Stimulated activated CD4-positive, alpha-beta T cell treated with anti-CD3 and anti-CD28 coated beads, Interleukin-12 subunit alpha, Interleukin-12 subunit beta, amount 100 ng/mL, for 48 hours (primary cell): ENCODE measurements at regions not wholly inside any gene's neighbourhood (a gene's known extent, or its start where the extent isn't known, plus 50 kb on each side); places are given as distances from the start of the nearest gene placed in this dataset.

Source experiments
- DNase-seq, 3 donors: peaks; one replicate each; pipeline ENCODE4 v3.0.0-alpha.2; 2020; ENCODE audit warnings: low read depth in 2 of 3, low spot score in 1 of 3

DNA sequence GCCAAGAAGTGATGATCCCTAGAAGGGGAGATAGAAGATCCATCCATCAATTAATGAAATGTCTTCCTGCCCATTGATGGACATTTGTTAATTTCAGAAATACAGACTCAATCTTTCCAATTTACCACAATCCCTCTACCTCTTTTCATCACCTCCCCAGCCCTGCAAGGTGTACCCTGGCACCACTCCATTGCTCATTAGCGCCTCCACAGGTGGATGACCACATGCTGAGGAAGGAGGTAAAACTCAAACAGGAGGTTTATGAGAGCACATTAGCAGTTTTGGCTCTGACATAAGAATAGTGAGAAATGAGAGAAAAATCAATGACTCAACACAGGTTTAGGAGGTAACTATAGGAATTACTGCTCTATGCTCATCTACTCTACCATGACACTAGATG, 208.0 kb downstream of the C1D start:
- no peak for DNase-seq

DNA sequence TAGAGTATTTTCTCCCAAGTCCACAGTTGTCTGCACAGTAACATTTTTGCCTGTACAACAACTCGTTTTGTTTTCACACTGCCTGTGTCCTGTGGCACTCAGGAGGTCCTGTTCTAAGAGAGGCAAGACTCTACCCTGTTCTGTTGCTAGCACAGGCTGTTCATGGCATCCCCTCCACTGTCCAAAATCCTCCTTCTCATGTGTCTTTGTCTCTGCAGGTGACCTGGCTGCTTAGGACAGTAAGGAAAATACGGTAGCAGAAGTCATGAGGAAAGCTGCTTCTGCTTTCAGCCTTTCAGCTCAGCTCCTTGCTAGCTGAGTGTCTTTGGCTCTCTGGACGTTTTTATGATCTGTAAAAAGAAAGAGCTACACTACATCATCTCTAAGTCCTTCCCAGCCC, 205.9 kb downstream of the C1D start:
- no peak for DNase-seq

DNA sequence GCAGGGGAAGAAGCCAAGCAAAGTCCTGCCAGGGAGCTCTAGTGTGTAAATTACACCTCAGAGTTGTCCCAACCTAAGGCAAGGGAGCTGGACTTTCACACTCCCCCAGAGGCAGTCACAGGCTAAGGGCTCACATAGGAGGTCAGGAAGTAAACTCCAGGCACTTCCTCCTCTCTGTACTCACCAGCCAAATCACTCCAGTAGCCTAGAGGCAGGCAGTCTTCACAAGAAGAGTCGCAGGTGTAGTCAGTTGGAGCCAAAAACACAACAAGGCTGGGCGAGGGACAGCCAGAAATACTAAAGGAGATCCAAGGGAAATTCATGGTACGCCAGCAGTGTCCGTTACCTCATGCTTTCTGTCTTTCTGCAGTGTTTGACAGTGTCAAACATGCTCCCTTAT, 205.0 kb downstream of the C1D start:
- DNase-seq: no peak

DNA sequence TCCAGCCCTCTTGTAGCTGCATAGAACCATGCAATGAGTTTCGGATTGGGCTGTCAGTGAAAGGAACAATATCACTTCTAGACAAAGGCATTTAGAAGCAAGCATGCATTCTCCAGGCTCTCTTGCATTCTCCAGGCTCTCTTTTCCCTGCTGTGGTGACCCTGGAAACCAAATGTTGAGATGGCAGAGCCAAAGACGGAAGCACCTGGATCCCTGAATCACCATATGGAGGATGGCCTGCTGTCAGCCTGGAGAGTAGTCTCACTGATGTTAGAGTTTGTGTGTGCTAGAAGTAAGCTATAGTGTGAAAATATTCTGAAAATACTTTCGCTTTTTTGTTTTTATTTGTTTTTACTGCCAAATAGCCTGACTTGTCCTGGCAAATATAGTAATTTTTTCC, 203.9 kb downstream of the C1D start:
- no peak for DNase-seq

DNA sequence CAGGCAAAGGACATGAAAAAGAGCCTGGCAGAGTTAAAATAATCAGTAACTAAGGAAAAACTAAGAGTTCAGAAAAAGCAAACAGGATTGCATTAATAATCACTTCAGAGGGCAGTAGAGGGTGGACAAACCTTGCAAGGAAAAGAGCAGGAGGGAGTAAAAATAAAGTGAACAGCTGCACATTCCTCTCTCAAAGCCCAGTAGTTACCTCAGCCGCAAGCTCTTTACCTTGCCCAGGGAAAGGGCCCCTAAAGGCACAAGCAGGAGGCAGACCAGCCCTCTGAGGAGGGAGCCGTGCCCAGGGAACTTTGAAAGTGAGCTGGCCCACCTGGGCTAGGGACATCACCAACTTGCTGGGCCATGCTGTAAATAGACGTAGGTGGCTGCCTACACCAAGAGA, 196.9 kb downstream of the C1D start:
- DNase-seq: no peak

DNA sequence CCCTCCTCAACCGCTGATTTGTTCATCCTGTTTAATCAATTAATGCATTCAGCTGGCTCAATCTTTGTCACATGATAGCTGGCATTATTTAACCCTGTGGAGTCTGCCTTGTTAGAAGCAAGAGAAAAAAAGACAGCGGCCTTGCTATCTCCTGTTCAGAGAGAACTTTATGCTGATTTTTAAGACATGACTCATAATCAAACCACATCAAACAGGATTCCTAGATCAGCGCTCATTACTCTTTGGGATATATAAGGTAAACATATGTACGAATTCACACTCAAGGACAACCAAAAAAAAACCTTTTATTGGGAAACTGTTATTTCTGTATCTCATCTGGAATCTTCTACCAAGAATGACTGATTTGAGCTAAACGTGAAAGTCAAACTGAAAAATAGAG, 195.1 kb downstream of the C1D start:
- DNase-seq: no peak

DNA sequence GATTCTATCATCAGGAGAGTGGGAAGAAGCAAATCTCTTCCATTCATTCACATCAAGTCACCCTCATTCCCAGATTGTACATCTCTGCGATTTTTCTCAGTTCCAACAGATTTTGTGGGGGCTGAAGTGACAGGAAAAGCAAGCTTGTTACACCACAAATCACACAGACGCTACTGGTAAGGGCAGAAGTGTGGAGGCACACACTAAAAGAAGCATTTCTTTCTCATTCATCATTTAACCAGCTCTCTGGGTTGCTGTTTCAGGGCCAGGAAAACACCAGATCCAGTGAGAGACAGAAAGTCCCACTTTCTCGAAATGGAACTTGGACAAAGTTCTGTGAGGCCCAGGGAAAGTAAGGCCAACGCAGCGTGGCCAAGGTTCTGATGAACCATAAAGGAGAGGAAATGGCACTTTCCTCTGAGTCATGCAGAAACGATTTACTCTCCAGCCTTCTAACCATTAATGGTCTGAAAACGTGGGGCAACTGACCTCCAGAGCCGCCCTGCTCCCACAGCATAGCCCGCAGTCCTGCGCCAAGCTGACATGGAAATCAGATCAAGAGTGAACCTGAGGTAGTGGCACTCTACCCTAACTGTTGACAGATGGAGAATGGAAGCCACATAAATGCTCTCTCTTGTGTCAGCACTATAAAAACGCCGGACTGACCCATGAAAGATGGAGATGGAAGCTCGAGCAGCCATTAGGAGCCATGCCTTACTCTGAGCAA, 191.0 kb downstream of the C1D start:
- no peak for DNase-seq

DNA sequence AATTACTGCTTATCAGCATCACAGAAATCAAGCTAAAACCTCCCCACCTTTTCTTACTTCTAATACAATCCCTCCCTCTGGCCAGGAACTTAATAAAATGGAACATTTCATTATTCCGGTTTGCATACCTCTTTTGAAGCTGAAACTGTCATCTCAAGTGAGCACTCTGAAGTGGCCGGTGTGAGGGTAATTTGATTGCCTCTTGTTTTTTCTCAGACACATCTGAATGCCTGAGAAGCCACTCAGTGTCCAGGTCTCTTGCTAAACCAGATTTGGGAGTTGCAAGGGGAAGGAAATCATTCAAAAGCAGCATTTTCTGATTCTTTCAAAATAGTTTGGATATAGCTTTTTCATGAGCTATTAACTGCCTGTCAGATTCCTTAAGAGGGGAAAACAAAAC, 190.3 kb downstream of the C1D start:
- DNase-seq: no peak

DNA sequence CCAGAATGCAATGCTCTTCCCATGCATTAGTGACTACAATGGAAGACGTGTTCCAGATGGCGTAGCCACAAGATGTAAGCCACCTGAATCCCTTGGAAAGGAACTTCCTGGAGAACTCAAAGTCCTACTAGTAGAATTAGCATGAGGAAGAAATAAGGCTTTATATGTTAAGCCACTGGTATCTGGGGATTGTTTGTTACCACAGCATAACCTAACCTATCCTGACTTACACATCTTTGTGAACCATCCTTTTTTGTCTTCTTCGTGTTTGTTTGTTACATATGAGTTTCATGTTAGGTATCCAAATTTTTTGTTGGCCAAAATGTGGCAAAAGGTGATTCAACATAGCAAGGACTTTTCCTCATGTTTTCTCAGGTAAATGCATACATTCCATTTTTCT, 188.9 kb downstream of the C1D start:
- DNase-seq: no peak

DNA sequence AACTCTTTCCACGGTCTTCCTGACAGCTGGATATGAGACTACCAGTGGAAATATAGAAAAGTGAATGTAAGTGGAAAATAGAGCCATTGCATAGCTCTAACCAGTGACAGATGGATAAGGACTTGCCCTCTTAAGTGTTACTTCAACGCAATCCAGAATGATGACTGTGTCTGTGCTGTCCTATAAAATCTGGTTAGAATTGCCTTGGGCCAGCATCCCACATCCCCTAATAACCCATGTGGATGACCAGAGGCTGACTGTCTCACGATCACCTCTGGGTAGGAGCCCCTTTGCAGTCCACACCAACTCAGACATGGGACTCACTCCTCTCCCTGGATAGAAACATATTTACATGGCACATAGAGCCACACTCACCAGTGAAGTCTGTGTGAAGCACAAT, 186.6 kb downstream of the C1D start:
- no peak for DNase-seq

DNA sequence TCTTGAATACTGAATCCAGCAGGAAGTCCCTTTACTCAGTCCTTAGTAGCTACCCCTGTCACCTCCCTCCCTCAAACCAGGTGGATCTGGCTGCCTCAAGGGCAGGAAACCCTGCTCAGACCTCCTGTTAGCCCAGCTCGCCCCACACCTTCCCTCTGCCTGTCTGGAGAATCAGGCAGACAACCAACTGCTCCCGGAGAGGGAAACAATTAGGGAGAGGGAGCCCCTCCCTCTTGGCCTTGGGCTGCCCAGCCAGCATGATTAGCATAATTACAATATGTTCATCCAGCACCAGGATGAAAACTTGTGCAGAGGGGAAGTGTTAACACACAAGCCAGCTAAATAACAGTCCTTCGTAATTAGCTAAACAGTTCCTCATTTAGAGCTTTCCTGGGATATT, 185.5 kb downstream of the C1D start:
- DNase-seq: no peak

DNA sequence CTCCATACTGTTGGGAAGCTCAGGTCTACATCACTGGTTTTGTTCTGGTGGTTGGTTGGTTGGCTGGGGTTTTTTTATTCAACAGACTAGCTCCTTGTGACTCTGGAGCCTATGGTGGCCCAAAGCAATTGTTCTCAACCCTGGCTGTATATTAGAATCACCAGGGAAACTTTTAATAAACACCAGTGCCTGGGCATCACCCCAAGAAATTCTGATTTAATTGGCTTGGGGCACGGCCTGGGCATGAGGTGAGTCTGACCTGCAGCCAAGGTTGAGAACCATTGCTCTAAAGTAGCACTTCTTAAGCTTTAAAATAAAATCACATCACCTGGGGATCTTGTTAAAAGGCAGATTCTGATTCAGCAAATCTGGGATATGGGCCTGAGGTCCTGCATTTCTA, 184.1 kb downstream of the C1D start:
- no peak for DNase-seq

DNA sequence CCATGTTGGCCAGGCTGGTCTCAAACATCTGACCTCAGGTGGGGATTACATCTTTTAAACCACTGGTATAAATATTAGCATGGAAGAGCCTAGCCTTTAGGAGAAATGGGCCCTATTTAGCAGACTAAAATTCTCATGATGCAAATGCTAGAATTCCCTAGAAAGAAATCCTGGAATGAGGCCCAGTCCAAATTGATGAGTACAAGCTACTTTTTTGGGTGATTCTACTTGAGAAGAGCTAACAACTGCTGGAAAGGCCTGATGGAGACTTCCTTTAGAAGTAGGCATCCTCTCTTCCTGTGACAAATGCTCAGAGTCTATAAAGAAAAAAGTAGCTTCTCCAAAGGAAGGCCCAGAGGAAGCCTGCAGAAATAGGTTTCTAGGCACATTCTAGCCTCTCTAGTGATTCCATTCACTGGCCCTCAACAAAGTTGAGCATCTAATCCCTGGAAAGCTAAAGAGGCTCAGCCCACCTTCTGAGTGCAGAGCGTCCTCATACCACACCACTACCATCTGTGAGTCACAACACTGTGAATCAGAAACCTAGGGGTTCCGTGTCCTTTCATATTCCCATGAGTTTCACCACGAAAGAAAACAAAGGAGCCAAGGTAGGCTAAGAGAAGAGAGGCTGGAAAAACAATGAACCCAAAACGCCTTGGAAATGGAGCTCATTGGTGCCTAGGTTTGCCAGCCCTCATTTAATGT, 183.1 kb downstream of the C1D start:
- no peak for DNase-seq

DNA sequence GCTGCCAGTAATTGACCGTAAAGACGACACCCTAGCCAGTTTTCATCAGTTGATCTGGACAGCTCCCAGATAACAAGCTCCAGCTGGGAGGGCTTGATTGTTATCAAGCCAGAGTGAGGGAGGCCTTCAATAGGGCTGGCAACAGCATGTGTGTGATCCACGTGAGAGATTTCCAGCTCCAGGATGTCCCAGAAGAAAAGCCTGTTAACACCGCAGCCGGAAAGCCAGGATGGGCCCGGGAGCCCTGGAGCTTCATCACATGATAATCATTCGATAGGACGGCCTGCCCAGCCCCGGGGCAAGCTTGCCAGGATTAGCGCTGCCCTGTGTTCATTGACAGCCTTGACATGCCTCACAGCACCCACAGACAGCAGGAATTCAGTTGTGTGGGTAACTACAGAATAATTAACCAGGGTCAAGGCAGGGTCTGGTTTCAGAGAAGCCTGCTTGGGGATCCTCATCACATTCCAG, 182.5 kb downstream of the C1D start:
- no peak for DNase-seq

DNA sequence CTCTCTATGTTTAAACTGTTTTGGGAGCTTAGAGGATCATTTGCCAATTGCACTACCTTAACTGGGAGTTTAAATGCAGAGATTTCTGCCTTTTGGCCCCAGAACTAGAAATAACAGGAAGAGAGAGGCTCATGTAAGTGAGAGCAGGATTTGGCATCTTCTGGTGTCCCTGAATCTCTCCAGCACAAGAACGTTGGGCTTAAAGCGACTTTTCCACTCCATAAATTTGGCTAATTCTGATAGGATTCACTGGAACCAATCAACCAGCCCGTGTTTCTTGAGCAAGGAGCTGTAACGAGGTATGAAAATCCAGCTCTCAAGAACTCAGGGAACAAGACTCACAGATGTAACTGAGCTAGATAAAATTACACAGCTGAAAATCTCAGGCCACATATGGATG, 181.0 kb downstream of the C1D start:
- no peak for DNase-seq

DNA sequence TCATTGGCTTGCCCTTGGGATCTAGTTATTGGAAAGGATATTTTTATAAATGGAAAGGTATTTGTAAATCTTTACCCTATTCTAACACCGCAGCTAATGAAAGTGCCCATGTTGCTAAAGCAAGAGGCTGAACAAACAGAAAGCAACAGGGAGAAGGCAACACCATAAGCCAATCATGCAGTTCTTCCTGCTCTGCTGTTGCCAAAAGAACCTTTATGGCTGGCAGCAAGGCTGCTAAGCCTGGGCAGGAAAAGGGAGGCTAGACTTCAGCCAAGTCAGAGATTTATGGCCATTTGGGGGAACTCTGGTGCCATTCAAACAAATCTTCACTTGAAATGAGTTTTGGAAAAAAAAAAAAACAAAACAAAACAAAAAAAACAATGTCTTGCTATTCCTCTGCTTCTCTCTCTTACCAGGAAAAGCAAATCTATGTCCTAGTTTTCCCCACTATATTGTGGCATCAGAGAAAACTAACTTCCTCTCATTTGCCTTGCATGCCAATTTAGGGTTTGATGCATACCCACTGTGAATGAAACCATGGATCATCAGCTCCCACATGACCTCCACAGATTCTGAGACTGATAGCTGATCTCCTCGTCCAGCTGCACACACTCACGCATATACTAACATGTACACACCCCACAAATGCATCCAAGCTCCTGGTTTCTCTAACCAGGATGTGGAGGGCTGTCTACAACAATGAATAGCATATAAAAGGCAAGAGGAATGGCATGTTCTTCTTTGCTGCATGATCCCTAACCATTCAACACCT, 179.3 kb downstream of the C1D start:
- no peak for DNase-seq

DNA sequence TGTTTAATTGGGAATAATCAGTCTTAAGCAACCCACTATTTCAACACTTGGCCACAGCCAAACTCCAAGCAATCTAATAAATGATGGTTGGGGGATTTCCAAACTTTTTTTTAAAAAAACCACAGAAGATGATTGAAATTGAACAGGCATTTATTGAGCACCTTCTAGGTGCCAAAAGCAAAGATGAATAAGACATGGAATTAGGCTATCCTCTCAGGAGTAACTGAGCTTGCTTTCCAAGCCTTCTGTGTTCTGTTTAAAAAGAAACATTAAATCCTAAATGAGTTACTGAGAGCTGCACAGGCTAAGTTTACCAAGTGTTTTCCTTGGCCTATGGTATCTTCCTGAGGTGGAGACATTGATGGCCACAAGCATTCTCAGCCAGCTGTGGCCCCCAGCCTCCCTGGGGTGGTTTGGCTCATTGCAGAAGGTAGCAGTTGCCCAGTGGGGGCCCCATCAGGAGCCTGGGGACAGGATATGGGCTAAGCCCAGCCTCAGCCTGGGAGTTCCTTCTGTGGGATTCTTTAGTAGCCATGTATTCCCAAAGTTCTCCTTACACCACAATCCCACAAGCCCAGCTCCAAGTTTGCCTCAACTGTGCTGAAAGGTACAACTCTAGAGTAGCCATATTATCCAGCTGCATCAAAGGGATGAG, 174.3 kb downstream of the C1D start:
- no peak for DNase-seq

DNA sequence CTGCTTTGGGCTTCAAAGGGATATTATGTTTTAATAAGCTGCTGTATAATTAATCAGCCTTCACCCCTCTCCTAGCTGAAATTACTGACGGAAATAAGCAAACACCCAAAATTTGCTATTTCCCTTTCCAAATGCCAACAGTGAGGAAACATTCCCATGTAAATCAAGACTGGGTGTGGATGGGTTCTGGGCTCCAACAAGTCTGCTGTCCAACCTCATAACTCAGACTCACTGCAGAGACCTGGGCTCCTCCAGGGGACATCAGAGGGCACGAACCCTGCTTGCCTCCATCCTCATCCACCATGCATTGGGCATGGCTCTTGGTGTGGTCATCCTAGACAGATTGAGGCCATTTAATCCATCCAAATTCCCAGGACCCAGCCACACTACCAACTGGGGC, 173.7 kb downstream of the C1D start:
- no peak for DNase-seq

DNA sequence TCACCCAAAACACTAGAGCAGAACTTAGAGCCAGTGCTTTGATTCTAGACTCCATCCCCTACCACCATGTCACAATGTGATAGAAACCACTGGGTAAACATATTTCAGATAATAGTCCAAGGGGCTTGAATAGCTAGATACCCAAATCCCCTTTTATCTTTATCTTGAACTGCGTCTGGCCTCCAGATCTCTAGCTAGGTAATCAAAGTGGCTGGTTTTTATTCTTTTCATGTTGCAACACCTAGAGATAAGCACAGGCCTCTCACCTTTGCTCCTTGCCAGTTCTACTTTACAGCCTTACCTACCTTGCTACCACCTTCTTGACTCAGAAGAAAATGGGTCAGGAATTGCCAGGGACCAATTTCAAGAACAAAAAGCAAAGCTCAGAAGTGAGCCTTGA, 171.2 kb downstream of the C1D start:
- no peak for DNase-seq

DNA sequence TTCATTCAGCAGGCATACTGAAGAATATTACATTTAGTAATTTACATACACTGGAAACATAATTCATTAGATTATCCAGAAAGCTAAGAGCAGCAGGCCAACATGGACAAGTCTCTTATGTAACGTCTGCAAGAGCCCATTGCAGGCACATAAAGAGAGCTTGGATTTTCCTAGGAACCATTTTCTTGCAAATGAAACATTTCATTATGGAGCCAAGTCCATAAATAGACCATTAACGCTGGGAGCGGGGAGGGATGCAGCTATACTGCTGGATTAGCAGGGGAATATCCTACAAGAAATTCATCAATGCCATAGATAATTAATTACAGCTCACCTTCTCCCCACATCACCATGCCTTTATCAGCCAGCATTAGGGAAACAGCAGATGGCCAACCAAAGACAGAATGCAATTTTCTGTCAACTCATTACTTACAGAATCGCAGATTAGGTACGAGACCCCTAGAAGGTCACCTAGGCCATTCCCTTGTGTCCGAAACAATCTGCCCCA, 170.4 kb downstream of the C1D start:
- no peak for DNase-seq

DNA sequence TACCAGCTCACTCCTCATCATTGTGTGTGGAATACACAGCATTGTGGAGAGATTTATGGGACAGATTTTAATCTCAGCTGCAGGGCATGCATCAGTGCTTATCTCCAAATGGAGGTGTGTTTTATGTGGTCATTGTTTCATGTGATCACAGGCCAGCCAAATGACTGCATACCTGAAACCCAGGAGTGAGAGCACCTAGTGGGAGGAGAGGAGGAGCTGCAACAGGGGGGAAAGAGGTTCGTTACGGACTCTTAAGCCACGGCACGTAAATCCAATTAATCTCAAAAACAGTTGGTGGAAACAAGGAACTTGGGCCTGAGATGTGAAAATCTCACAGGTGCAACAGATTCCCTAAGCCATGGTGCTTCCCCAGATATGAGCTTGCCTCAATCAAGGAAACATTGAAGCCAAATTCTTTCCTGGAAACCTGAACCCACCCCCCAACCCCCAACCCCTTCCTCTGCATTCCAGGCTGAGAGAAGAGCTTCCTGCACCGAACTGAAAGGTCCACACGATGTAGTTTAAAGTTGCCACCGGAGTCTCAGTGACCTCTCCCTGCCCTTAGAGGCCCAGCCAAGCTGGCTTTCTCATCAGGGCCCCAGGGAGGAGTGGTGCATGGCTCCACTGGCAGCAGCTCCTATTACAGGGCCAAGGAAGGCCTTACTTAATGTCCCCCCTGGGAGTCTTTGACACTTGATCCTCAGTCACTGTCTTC, 167.4 kb downstream of the C1D start:
- no peak for DNase-seq
